ENCODE measurements at regions not wholly inside any gene's neighbourhood (a gene's known extent, or its start where the extent isn't known, plus 50 kb on each side); places are given as distances from the start of the nearest gene placed in this dataset.

DNA sequence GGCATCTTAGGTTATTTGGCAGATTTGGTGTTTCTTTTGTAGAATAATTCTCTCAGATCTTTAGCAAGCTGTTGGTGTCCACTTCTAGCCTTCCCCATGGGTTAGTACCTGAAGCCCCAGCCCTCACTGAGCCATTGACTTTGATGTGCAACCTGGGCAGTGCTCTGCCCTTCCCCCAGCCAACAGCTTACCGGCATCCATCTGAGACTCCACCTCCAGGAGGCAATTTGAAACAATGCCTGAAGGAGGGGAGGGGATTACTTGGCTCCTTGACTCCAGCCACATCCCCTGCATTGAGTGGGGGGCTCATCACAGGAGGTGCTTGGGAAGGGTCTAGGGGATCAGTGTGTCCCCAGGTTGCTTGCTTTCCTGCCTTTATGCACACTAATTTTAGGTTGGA is 114.8 kb downstream of the TRIM29 start:
- H3K4me1 ChIP-seq = no peaks in the 10 kb centered on the region
- H3K4me3 ChIP-seq = no peak overlapping the region
- 22% methylated on average over 1 of the region's 1 CpG for WGBS
- no peak overlapping the region for H3K27ac ChIP-seq
- DNase-seq (ENCODE audit: low spot score in 2 of 2) = no peak
- peaks cover 26% of the 10 kb centered on the region for H3K27me3 ChIP-seq
- H3K9me3 ChIP-seq = no peaks in the 10 kb centered on the region
- TF ChIP-seq POLR2A (IDR thresholded peaks at IDR 0.05) = no peak
- no peak for TF ChIP-seq EP300 (IDR thresholded peaks at IDR 0.05)
- TF ChIP-seq, protein P1, sequence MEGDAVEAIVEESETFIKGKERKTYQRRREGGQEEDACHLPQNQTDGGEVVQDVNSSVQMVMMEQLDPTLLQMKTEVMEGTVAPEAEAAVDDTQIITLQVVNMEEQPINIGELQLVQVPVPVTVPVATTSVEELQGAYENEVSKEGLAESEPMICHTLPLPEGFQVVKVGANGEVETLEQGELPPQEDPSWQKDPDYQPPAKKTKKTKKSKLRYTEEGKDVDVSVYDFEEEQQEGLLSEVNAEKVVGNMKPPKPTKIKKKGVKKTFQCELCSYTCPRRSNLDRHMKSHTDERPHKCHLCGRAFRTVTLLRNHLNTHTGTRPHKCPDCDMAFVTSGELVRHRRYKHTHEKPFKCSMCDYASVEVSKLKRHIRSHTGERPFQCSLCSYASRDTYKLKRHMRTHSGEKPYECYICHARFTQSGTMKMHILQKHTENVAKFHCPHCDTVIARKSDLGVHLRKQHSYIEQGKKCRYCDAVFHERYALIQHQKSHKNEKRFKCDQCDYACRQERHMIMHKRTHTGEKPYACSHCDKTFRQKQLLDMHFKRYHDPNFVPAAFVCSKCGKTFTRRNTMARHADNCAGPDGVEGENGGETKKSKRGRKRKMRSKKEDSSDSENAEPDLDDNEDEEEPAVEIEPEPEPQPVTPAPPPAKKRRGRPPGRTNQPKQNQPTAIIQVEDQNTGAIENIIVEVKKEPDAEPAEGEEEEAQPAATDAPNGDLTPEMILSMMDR (IDR thresholded peaks at IDR 0.05) = no peak
- TF ChIP-seq POLR2AphosphoS5 (IDR thresholded peaks at IDR 0.05) = no peak
- no peaks in the 10 kb centered on the region for H3K36me3 ChIP-seq

DNA sequence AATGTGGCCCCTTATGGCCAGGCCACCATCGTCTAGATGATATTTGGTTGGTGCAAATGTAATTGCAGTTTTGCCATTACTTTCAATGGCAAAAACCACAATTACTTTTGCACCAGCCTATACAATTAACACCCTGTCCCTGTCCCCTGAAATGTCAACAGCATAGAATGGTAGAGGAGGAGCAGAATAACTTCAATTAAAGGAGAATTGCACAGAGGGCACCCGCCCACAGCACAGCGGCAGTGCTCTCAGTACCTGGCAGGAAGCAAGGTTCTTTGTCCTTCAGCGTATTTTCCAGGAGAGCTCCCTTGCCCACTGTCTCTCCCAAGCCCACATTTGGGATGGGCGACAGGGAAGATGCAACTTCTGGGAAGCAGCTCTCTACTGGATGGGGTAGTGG is 115.3 kb downstream of the TRIM29 start:
- TF ChIP-seq POLR2AphosphoS5 (IDR thresholded peaks at IDR 0.05) (no peak), POLR2A (IDR thresholded peaks at IDR 0.05) (no peak), EP300 (IDR thresholded peaks at IDR 0.05) (no peak)
- TF ChIP-seq, protein P1 (IDR thresholded peaks at IDR 0.05) = no peak
- Histone ChIP-seq H3K27ac (no peak overlapping the region), H3K9me3 (no peaks in the 10 kb centered on the region), H3K27me3 (peaks cover 26% of the 10 kb centered on the region), H3K4me3 (no peak overlapping the region), H3K4me1 (no peaks in the 10 kb centered on the region), H3K36me3 (no peaks in the 10 kb centered on the region)
- WGBS = 88% methylated on average over 5 of the region's 5 CpGs
- DNase-seq (ENCODE audit: low spot score in 2 of 2) = no peak

DNA sequence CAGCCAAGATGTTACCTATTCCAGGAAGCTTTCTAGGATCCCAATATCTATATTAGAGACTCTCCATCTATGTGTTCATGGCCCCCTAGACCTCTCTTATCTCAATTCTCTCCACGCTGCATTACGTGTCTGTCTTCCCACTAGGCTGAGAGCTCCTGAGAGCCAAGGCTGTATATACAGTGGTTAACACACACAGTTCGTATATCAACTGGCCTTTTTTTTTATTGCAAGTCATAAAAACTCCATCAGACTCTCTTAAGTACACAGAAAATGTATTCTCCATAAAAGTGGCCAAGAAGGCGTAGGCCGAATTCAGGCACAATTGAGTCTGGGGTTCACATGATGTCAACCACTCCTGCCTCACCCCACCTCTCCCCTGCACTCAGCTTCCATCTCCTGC is 115.9 kb downstream of the TRIM29 start:
- H3K9me3 ChIP-seq = no peaks in the 10 kb centered on the region
- WGBS = 95% methylated on average over 5 of the region's 5 CpGs
- H3K4me1 ChIP-seq = no peaks in the 10 kb centered on the region
- no peak overlapping the region for H3K27ac ChIP-seq
- no peak overlapping the region for H3K4me3 ChIP-seq
- TF ChIP-seq EP300 (IDR thresholded peaks at IDR 0.05) = no peak
- TF ChIP-seq POLR2A (IDR thresholded peaks at IDR 0.05) = no peak
- TF ChIP-seq, protein P1 (IDR thresholded peaks at IDR 0.05) = no peak
- no peak for TF ChIP-seq POLR2AphosphoS5 (IDR thresholded peaks at IDR 0.05)
- peaks cover 22% of the 10 kb centered on the region for H3K27me3 ChIP-seq
- no peaks in the 10 kb centered on the region for H3K36me3 ChIP-seq
- no peak for DNase-seq (ENCODE audit: low spot score in 2 of 2)

DNA sequence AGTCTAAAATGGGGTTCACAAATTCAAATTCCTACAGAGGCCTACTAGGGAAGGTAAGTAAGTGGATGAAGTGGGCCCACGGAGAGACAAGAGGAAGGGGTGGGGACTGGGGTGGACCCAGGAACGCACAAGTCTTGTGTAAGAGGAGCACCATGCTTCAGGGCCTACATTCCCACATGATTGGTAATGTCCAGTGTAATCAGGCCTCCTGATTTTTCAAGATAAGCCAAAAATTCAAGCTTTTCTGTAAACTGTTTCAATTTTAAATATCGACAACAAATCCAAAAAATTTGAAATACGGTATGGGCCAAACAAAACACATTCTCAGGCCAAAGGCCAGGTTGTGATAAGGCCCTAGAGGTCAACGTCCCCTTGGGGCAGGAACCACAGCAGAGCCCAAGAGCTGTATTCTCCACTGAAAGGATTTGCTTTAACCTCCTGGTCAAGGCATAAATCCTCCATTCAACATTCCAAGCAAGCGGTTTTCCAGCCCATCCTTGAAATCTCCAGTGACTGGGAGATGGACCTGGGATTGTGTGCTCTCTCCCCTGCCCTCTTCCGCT is 116.4 kb downstream of the TRIM29 start:
- DNase-seq (ENCODE audit: low spot score in 2 of 2) = no peak
- TF ChIP-seq EP300 (IDR thresholded peaks at IDR 0.05) (no peak), POLR2AphosphoS5 (IDR thresholded peaks at IDR 0.05) (no peak), POLR2A (IDR thresholded peaks at IDR 0.05) (no peak)
- TF ChIP-seq, protein P1 (IDR thresholded peaks at IDR 0.05) = no peak
- Histone ChIP-seq H3K27ac (no peak overlapping the region), H3K4me3 (no peak overlapping the region), H3K9me3 (no peaks in the 10 kb centered on the region), H3K27me3 (peaks cover 26% of the 10 kb centered on the region), H3K36me3 (no peaks in the 10 kb centered on the region), H3K4me1 (no peaks in the 10 kb centered on the region)
- WGBS = 79% methylated on average over 7 of the region's 7 CpGs

DNA sequence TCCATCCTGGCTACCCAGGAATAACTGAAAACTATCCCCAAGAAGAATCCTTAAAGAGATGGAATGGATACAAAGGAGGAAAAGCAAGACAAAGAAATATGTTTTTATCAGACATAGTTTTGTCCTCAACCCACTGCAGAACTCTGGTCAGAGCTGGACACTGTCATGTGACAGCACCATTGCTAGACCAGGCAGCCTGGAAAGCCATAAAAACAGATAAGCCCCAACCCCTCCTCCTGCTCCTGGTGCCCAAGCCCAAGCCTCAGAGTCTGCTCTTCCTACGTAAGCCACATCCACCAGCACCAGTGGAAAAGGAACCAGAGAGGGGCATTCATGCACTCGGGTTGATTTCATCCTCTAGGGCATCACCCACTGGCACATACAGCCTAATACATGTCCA is 116.9 kb downstream of the TRIM29 start:
- H3K27me3 ChIP-seq = peaks cover 27% of the 10 kb centered on the region
- no peak overlapping the region for H3K4me3 ChIP-seq
- no peak for TF ChIP-seq POLR2A (IDR thresholded peaks at IDR 0.05)
- no peak for TF ChIP-seq EP300 (IDR thresholded peaks at IDR 0.05)
- WGBS = 74% methylated on average over 2 of the region's 2 CpGs
- H3K9me3 ChIP-seq = no peaks in the 10 kb centered on the region
- no peaks in the 10 kb centered on the region for H3K36me3 ChIP-seq
- H3K4me1 ChIP-seq = no peaks in the 10 kb centered on the region
- no peak overlapping the region for H3K27ac ChIP-seq
- no peak for DNase-seq (ENCODE audit: low spot score in 2 of 2)

DNA sequence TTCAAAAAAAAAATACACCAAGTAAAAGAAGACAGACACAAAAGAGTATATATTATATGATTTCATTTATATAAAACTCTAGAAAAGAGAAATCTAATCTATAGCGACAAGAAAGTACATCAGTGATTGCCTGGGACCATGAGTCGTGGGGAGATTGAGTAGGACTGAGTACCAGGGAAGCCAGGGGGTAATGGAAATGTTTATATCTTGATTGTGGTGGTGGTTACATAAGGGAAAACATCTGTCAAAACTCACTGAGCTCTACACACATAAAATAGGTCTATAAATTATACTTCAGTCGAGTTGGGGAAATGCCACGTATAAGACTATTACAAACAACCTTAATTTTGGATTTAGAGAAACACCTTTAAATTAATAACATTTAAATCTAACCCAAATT is 117.4 kb downstream of the TRIM29 start:
- no peak for DNase-seq (ENCODE audit: low spot score in 2 of 2)
- TF ChIP-seq POLR2A (IDR thresholded peaks at IDR 0.05) (no peak), POLR2AphosphoS5 (IDR thresholded peaks at IDR 0.05) (no peak), EP300 (IDR thresholded peaks at IDR 0.05) (no peak)
- TF ChIP-seq, protein P1 (IDR thresholded peaks at IDR 0.05) = no peak
- WGBS = 77% methylated on average over 4 of the region's 4 CpGs
- Histone ChIP-seq H3K27me3 (peaks cover 27% of the 10 kb centered on the region), H3K9me3 (no peaks in the 10 kb centered on the region), H3K36me3 (no peaks in the 10 kb centered on the region), H3K27ac (no peak overlapping the region), H3K4me3 (no peak overlapping the region), H3K4me1 (no peaks in the 10 kb centered on the region)
